Endothelial cell of umbilical vein (primary cell): ENCODE measurements at regions not wholly inside any gene's neighbourhood (a gene's known extent, or its start where the extent isn't known, plus 50 kb on each side); places are given as distances from the start of the nearest gene placed in this dataset. TPM values are rescaled to one million over a fixed set of nuclear protein-coding genes. Genes with fewer than 3 reads are reported as not detected.

Source experiments
- BruUV-seq: library from RNA; stranded (reverse); fragments of 400-500 nt; replicated peaks from 2 replicates; lab custom pipeline; 2021; lab: Mats Ljungman, UMichigan
- CTCF ChIA-PET: fragments of 300-600, 350-600 bp; sonication (Branson Sonifier 250); formaldehyde crosslinking; loops from one replicate; lab custom pipeline; 2021; ENCODE audit warnings: antibody characterized with exemption, inconsistent platforms; lab: Charles Lee
- POLR2A ChIA-PET: fragments of 300-600, 350-600 bp; sonication (Branson Sonifier 250); formaldehyde crosslinking; loops from one replicate; lab custom pipeline; 2021; ENCODE audit warnings: antibody characterized with exemption, inconsistent platforms; lab: Charles Lee
- DNase-seq: peaks from one replicate; pipeline ENCODE4 v3.0.0-alpha.2; 2011; ENCODE audit warnings: low read depth, low spot score
- FAIRE-seq: peaks from 2 replicates; lab custom pipeline; 2011; peaks lifted over from hg19 to GRCh38; lab: Jason Lieb, UNC
- H2AFZ ChIP-seq: 2 replicates; pipeline ENCODE4 v1.6.0; 2012; ENCODE audit warnings: low read depth, low read length, control low read depth, inconsistent platforms
- H3K27ac ChIP-seq: 2 replicates; pipeline ENCODE4 v1.5.1; 2011; ENCODE audit warnings: low read depth, mild to moderate bottlenecking, control low read depth, low read length, moderate library complexity; ENCODE audit not compliant: insufficient read depth
- H3K27me3 ChIP-seq, 2 experiments: 2 replicates each; pipeline versions ENCODE4 v1.6.0 to v1.6.1; 2011; ENCODE audit warnings: low read length in 2 of 2, mixed read lengths in 1 of 2; ENCODE audit not compliant: control insufficient read depth in 2 of 2, insufficient read depth in 2 of 2
- H3K36me3 ChIP-seq, 2 experiments: 2 replicates in 1 of 2; 3 replicates in 1 of 2; pipeline ENCODE4 v1.5.1; 2011; ENCODE audit warnings: low read length in 2 of 2, mild to moderate bottlenecking in 1 of 2, moderate library complexity in 1 of 2; ENCODE audit not compliant: control insufficient read depth in 2 of 2, insufficient read depth in 2 of 2; ENCODE audit errors: extremely low read depth in 1 of 2
- H3K4me1 ChIP-seq: 3 replicates; pipeline ENCODE4 v1.5.1; 2011; ENCODE audit warnings: mild to moderate bottlenecking, low read length; ENCODE audit not compliant: control insufficient read depth, insufficient read depth; ENCODE audit errors: extremely low read depth
- H3K4me2 ChIP-seq: 2 replicates; pipeline ENCODE4 v1.6.1; 2011; ENCODE audit warnings: low read length, control low read depth, mixed read lengths; ENCODE audit not compliant: insufficient read depth
- H3K4me3 ChIP-seq, 3 experiments: fragments of 200-600 bp in 1 of 3; sonication (generic), shearing (Covaris generic) in 1 of 3; replicated peaks in 1 of 3; 2 replicates each; pipeline ENCODE4 v1.5.1; 2011 to 2016; ENCODE audit warnings: control low read depth in 3 of 3, low read length in 3 of 3, mild to moderate bottlenecking in 2 of 3, inconsistent platforms in 1 of 3, low read depth in 1 of 3, moderate library complexity in 1 of 3; ENCODE audit not compliant: insufficient read depth in 1 of 3
- H3K79me2 ChIP-seq: 2 replicates; pipeline ENCODE4 v1.6.0; 2012; ENCODE audit warnings: low read length, inconsistent platforms; ENCODE audit not compliant: control insufficient read depth, insufficient read depth
- H3K9ac ChIP-seq: replicated peaks from 2 replicates; pipeline ENCODE3; 2011; ENCODE audit warnings: low read length, control low read depth; ENCODE audit not compliant: insufficient read depth; ENCODE audit errors: extremely low read depth
- H3K9me1 ChIP-seq: replicated peaks from 3 replicates; pipeline ENCODE4 v1.6.0; 2011; ENCODE audit warnings: mild to moderate bottlenecking, low read length; ENCODE audit not compliant: control insufficient read depth, insufficient read depth; ENCODE audit errors: extremely low read depth
- H3K9me3 ChIP-seq: replicated peaks from 2 replicates; pipeline ENCODE4 v1.5.1; 2012; ENCODE audit warnings: low read length, inconsistent platforms; ENCODE audit not compliant: control insufficient read depth, insufficient read depth
- H4K20me1 ChIP-seq: replicated peaks from 2 replicates; pipeline ENCODE3; 2011; ENCODE audit warnings: mild to moderate bottlenecking, low read length; ENCODE audit not compliant: control insufficient read depth, insufficient read depth; ENCODE audit errors: extremely low read depth
- CTCF ChIP-seq, 2 donors: IDR thresholded peaks; 1 replicate in 1 of 2; 2 replicates in 1 of 2; pipeline ENCODE4 v1.5.1; 2011; ENCODE audit warnings: low read length in 2 of 2, mild to moderate bottlenecking in 2 of 2, moderate library complexity in 2 of 2, control low read depth in 1 of 2, inconsistent platforms in 1 of 2, low read depth in 1 of 2; ENCODE audit not compliant: insufficient read depth in 1 of 2; ENCODE audit errors: extremely low read depth in 1 of 2
- EZH2 ChIP-seq: IDR thresholded peaks from 2 replicates; pipeline ENCODE4 v1.6.1; 2012; ENCODE audit warnings: borderline replicate concordance, low read depth, mild to moderate bottlenecking, moderate library complexity, low read length, inconsistent platforms; ENCODE audit not compliant: severe bottlenecking
- dilution Hi-C: fragments of 300-500 bp; cut with MboI; formaldehyde crosslinking; loops from one replicate; pipeline ENCODE4 v1.15.0; 2019; ENCODE audit warnings: low sequenced_read_pairs; ENCODE audit not compliant: extremely low pct_ligation_motif_present
- intact Hi-C: fragments of 100-400 bp; cut with micrococcal nuclease; formaldehyde crosslinking; loops from one replicate; pipeline ENCODE4 v1.10.0; 2022
- small RNA-seq: library from RNA; depleted of rRNA; stranded (forward); fragments of <200 nt; gene quantifications from one replicate; pipeline ENCODE3, GENCODE V24; 2012; ENCODE audit warnings: low replicate concordance, low read depth; ENCODE audit not compliant: insufficient read depth, insufficient read length

GRCh38 chr14:21723431-21724045 is 49.9 kb upstream of the OR4E1 start:
- no peak for TF ChIP-seq EZH2
- peak; percentile 29 to 42 for TF ChIP-seq CTCF (IDR thresholded peaks at IDR 0.05; ENCODE audit: extremely low read depth in 1 of 2, insufficient read depth in 1 of 2, low read depth in 1 of 2, low read length in 2 of 2)
- Histone ChIP-seq H3K9me1 (peaks cover 4% of the 10 kb centered on the region), H3K4me2 (no peak overlapping the region), H3K9me3 (no peaks in the 10 kb centered on the region), H2AFZ (no peak overlapping the region), H4K20me1 (no peaks in the 10 kb centered on the region), H3K36me3 (no peaks in the 10 kb centered on the region), H3K27ac (no peak overlapping the region), H3K79me2 (no peaks in the 10 kb centered on the region), H3K4me3 (no peak overlapping the region), H3K9ac (no peak overlapping the region), H3K4me1 (no peaks in the 10 kb centered on the region), H3K27me3 (peaks cover 6 to 9% of the 10 kb centered on the region in 2 experiments)
- ChIA-PET CTCF (interaction anchor here (0.9 to 4.3 kb wide), 3 partner anchors 11 to 26 kb away, joined by 4 to 20 read pairs (median 11); no protein-coding TSS in a partner anchor), POLR2A (no interaction called here)
- DNase-seq (no peak), FAIRE-seq (no peak)
- intact Hi-C loops = no loop called here
- dilution Hi-C loops = no loop called here
- no TSS peak for BruUV-seq

Small RNA genes lying in the stretch of these regions (small RNA-seq; reads per million reads assigned to genes)
- gene AC245505.1 (not detected), gene TRAJ30 (not detected), gene TRAJ31 (not detected), gene TRAJ32 (not detected), gene TRAJ33 (not detected), gene TRAJ34 (not detected), gene TRAJ35 (not detected), gene TRAJ36 (not detected), gene TRAJ37 (not detected), gene TRAJ38 (not detected), gene TRAJ39 (not detected), gene TRAJ40 (not detected), gene TRAJ41 (not detected), gene TRAJ42 (not detected), gene TRAJ43 (not detected), gene TRAJ44 (not detected), gene TRAJ45 (not detected), gene TRAJ46 (not detected), gene TRAJ47 (not detected), gene TRAJ48 (not detected), gene TRAJ49 (not detected), gene TRAJ50 (not detected), gene TRAJ51 (not detected), gene TRAJ52 (not detected), gene TRAJ53 (not detected), gene TRAJ54 (not detected), gene TRAJ55 (not detected), gene TRAJ56 (not detected), gene TRAJ57 (not detected), gene TRAJ58 (not detected), gene TRAJ59 (not detected), gene TRAJ60 (not detected), gene TRAJ61 (not detected), gene TRAV15 (not detected), gene TRDD1 (not detected), gene TRDD2 (not detected), gene TRDD3 (not detected), gene TRDJ1 (not detected), gene TRDJ2 (not detected), gene TRDJ3 (not detected), gene TRDJ4 (not detected), gene TRDV1 (not detected)
